ENCODE measurements at regions not wholly inside any gene's neighbourhood (a gene's known extent, or its start where the extent isn't known, plus 50 kb on each side); places are given as distances from the start of the nearest gene placed in this dataset.
"Not testable (repeated sequence)": the region's sequence is repeated elsewhere in the genome, so short reads cannot be mapped to it uniquely, and the experiment has no call there.

DNA sequence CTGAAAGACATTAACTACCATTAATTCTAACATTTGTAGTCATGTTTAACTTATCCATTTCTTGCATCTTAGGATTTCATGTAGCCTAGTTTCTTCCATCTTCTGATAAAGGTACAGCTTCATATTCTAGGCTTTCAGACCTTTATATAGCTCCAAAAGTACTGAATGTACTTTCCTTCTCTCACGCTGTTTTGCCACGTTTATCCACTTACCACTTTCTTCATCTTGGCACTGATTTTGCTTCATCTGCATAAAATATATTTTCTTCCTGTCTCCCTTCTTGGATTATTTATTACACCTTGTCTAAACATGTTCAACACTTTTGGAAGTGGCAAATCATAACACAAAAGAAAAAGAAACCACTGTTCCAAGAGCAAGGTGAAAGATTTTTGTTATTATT is 553.8 kb downstream of the DTWD2 start:
- Mint-ChIP-seq H3K36me3 (ENCODE audit: insufficient read depth) (no peaks in the 10 kb centered on the region), H3K27ac (ENCODE audit: low read depth) (no peak overlapping the region), H3K9me3 (peaks cover 13% of the 10 kb centered on the region), H3K27me3 (no peaks in the 10 kb centered on the region), H3K4me1 (no peaks in the 10 kb centered on the region), H3K4me3 (no peak overlapping the region)
- no peak for DNase-seq (ENCODE audit: low spot score in 2 of 2)
- ATAC-seq (replicated peaks; ENCODE audit: extremely low read depth, poor library complexity, severe bottlenecking), result no peak

- no peak for DNase-seq (ENCODE audit: low spot score in 2 of 2)
- H3K4me3 Mint-ChIP-seq, result no peak overlapping the region
- no peak overlapping the region for H3K27ac Mint-ChIP-seq (ENCODE audit: low read depth)
- peaks cover 19% of the 10 kb centered on the region for H3K9me3 Mint-ChIP-seq
- no peaks in the 10 kb centered on the region for H3K4me1 Mint-ChIP-seq
- ATAC-seq (replicated peaks; ENCODE audit: extremely low read depth, poor library complexity, severe bottlenecking), result no peak
- H3K36me3 Mint-ChIP-seq (ENCODE audit: insufficient read depth), result no peaks in the 10 kb centered on the region
- H3K27me3 Mint-ChIP-seq, result no peaks in the 10 kb centered on the region
Observed at GRCh38 chr5:118430076-118430475, 558.3 kb downstream of the DTWD2 start.

- H3K9me3 Mint-ChIP-seq, result peaks cover 13% of the 10 kb centered on the region
- no peak for ATAC-seq (replicated peaks; ENCODE audit: extremely low read depth, poor library complexity, severe bottlenecking)
- no peaks in the 10 kb centered on the region for H3K27me3 Mint-ChIP-seq
- no peaks in the 10 kb centered on the region for H3K4me1 Mint-ChIP-seq
- no peaks in the 10 kb centered on the region for H3K36me3 Mint-ChIP-seq (ENCODE audit: insufficient read depth)
- no peak overlapping the region for H3K4me3 Mint-ChIP-seq
- no peak overlapping the region for H3K27ac Mint-ChIP-seq (ENCODE audit: low read depth)
- DNase-seq (ENCODE audit: low spot score in 2 of 2), result no peak
Observed at GRCh38 chr5:118407958-118408357, 580.4 kb downstream of the DTWD2 start.

DNA sequence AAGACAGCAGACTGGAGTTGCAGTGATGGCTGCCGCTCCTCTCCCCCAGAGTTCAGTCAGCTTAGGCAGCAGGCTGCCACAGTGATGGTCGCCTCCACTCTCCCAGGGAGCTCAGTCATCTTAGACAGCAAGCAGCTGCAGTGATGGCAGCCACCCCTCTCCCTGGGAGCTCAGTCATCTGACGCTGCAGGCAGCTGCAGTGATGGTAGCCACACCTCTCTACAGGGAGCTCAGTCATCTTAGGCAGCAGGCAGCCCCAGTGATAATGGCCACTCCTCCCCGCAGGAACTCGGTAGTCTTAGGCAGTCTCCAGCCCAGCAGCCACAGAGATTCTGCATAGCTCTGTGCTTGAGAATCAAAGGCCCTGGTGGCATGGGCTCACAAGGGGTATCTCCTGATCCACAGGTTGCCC is 582.7 kb downstream of the DTWD2 start:
- H3K36me3 Mint-ChIP-seq (ENCODE audit: insufficient read depth), result no peaks in the 10 kb centered on the region
- H3K27me3 Mint-ChIP-seq, result no peaks in the 10 kb centered on the region
- DNase-seq (ENCODE audit: low spot score in 2 of 2) (no peak), ATAC-seq (replicated peaks; ENCODE audit: extremely low read depth, poor library complexity, severe bottlenecking) (no peak)
- H3K27ac Mint-ChIP-seq (ENCODE audit: low read depth), result no peak overlapping the region
- no peaks in the 10 kb centered on the region for H3K4me1 Mint-ChIP-seq
- no peak overlapping the region for H3K4me3 Mint-ChIP-seq
- peaks cover 7% of the 10 kb centered on the region for H3K9me3 Mint-ChIP-seq

DNA sequence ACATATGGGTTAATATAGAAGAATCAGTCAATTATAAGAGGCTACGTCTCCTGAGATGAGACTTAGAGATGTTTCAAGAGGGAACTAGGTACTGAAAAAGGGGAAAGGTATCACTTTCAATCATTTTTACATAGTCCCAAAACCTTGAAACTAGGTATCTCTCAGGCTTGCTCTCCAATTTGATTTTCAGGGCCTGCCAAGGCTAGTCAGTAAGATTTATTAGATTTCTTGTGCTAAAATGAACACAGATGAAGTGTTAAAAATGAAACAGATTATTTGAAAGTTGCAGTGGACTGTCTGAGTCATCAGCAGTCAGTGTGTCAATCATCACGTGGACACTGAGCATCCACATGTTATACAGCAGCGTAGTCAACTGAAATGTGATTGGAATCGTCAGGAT is 591.1 kb downstream of the DTWD2 start:
- Mint-ChIP-seq H3K9me3 (peaks cover 4% of the 10 kb centered on the region), H3K4me3 (no peak overlapping the region), H3K27ac (ENCODE audit: low read depth) (no peak overlapping the region), H3K36me3 (ENCODE audit: insufficient read depth) (no peaks in the 10 kb centered on the region), H3K4me1 (no peaks in the 10 kb centered on the region), H3K27me3 (no peaks in the 10 kb centered on the region)
- no peak for DNase-seq (ENCODE audit: low spot score in 2 of 2)
- no peak for ATAC-seq (replicated peaks; ENCODE audit: extremely low read depth, poor library complexity, severe bottlenecking)

- H3K9me3 Mint-ChIP-seq, result peaks cover 4% of the 10 kb centered on the region
- H3K27me3 Mint-ChIP-seq, result no peaks in the 10 kb centered on the region
- no peak overlapping the region for H3K27ac Mint-ChIP-seq (ENCODE audit: low read depth)
Observed at GRCh38 chr5:118392491-118392890, 595.9 kb downstream of the DTWD2 start.

GRCh38 chr5:118382931-118383330 is 605.4 kb downstream of the DTWD2 start:
- not testable (repeated sequence) for DNase-seq (ENCODE audit: low spot score in 2 of 2); H3K4me3 Mint-ChIP-seq; ATAC-seq (replicated peaks; ENCODE audit: extremely low read depth, poor library complexity, severe bottlenecking); H3K4me1 Mint-ChIP-seq; H3K27me3 Mint-ChIP-seq; H3K36me3 Mint-ChIP-seq (ENCODE audit: insufficient read depth); H3K27ac Mint-ChIP-seq (ENCODE audit: low read depth)
- H3K9me3 Mint-ChIP-seq, result peaks cover 21% of the 10 kb centered on the region

More at GRCh38 chr5:118392491-118392890, 595.9 kb downstream of the DTWD2 start:
- no peaks in the 10 kb centered on the region for H3K4me1 Mint-ChIP-seq
- ATAC-seq (replicated peaks; ENCODE audit: extremely low read depth, poor library complexity, severe bottlenecking), result no peak
- no peak overlapping the region for H3K4me3 Mint-ChIP-seq
- no peak for DNase-seq (ENCODE audit: low spot score in 2 of 2)
- H3K36me3 Mint-ChIP-seq (ENCODE audit: insufficient read depth), result no peaks in the 10 kb centered on the region

- no peaks in the 10 kb centered on the region for H3K4me1 Mint-ChIP-seq
- ATAC-seq (replicated peaks; ENCODE audit: extremely low read depth, poor library complexity, severe bottlenecking), result no peak
- no peak for DNase-seq (ENCODE audit: low spot score in 2 of 2)
- H3K36me3 Mint-ChIP-seq (ENCODE audit: insufficient read depth), result no peaks in the 10 kb centered on the region
- no peak overlapping the region for H3K4me3 Mint-ChIP-seq
- H3K27ac Mint-ChIP-seq (ENCODE audit: low read depth), result no peak overlapping the region
- H3K9me3 Mint-ChIP-seq, result peaks cover 26% of the 10 kb centered on the region
- no peaks in the 10 kb centered on the region for H3K27me3 Mint-ChIP-seq
Observed at GRCh38 chr5:118379470-118379869, 608.9 kb downstream of the DTWD2 start.

DNA sequence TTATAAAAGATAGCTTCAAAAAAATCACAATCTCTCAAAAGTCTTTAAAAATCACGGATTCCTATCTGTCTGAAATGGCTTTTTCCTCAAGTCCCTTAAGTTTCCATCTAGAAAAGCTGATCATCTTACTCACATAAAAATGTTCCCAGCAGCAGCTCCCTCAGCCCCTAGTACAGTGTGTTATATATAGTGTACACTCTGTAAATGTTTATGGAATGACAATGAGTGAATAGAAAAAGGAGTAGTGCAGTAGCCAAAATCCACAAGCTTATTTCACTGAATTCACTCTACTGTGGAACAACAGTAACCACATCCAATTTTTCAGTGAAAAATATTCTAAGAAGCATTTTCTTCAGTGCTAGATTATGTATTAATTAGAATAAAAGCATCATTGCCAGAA is 609.4 kb downstream of the DTWD2 start:
- ATAC-seq (replicated peaks; ENCODE audit: extremely low read depth, poor library complexity, severe bottlenecking) (no peak), DNase-seq (ENCODE audit: low spot score in 2 of 2) (no peak)
- Mint-ChIP-seq H3K27ac (ENCODE audit: low read depth) (no peak overlapping the region), H3K4me3 (no peak overlapping the region), H3K9me3 (peaks cover 21% of the 10 kb centered on the region), H3K36me3 (ENCODE audit: insufficient read depth) (no peaks in the 10 kb centered on the region), H3K4me1 (no peaks in the 10 kb centered on the region), H3K27me3 (no peaks in the 10 kb centered on the region)

GRCh38 chr5:118377420-118377819 is 610.9 kb downstream of the DTWD2 start:
- ATAC-seq (replicated peaks; ENCODE audit: extremely low read depth, poor library complexity, severe bottlenecking), result no peak
- no peak for DNase-seq (ENCODE audit: low spot score in 2 of 2)
- Mint-ChIP-seq H3K4me1 (no peaks in the 10 kb centered on the region), H3K4me3 (no peak overlapping the region), H3K36me3 (ENCODE audit: insufficient read depth) (no peaks in the 10 kb centered on the region), H3K9me3 (peaks cover 20% of the 10 kb centered on the region), H3K27ac (ENCODE audit: low read depth) (no peak overlapping the region), H3K27me3 (no peaks in the 10 kb centered on the region)

DNA sequence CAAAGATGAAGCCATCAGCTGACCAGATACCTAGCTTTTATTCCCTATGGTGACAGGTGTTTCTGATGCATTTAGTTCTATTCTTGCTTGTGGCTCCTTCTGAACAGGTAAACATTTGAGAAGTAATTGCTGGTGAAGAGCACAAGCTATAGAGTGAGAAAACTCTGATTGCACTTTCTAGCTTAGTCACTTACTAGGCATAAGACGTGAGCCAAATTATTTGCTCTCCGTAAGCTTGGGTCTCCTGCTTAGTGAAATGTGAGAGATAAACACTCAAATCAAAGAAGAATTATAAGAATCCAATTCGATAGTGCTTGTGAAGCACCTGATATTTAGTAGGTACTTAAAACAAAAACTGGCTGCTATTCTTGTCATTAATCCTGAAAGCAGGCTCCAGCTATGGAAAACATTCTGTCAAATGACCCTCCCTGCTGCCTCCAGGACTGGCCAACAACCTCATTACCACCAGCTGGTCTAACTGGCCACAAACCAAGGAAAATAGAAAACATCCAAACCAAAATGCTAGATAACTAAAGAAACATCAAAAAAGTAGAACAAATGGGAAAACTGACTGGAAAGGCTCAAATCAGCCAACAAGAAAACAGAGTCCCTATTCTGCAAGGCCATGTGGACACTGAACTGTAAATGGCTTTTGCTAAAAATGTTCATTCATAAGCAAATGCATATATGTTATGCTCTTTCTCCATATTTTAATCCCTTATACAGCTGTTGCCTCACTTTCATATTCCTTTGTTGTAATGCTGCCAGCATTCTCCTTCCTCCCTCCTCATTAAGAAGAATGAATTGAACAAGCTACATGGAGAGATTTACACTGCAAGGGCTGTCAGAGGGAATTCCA is 616.1 kb downstream of the DTWD2 start:
- ATAC-seq (replicated peaks; ENCODE audit: extremely low read depth, poor library complexity, severe bottlenecking) (no peak), DNase-seq (ENCODE audit: low spot score in 2 of 2) (no peak)
- Mint-ChIP-seq H3K4me1 (no peaks in the 10 kb centered on the region), H3K36me3 (ENCODE audit: insufficient read depth) (no peaks in the 10 kb centered on the region), H3K4me3 (no peak overlapping the region), H3K9me3 (peaks cover 8% of the 10 kb centered on the region), H3K27ac (ENCODE audit: low read depth) (no peak overlapping the region), H3K27me3 (no peaks in the 10 kb centered on the region)

- H3K4me3 Mint-ChIP-seq, result no peak overlapping the region
- peaks cover 2% of the 10 kb centered on the region for H3K36me3 Mint-ChIP-seq (ENCODE audit: insufficient read depth)
- H3K4me1 Mint-ChIP-seq, result no peaks in the 10 kb centered on the region
- no peaks in the 10 kb centered on the region for H3K27me3 Mint-ChIP-seq
- no peak for ATAC-seq (replicated peaks; ENCODE audit: extremely low read depth, poor library complexity, severe bottlenecking)
- H3K27ac Mint-ChIP-seq (ENCODE audit: low read depth), result no peak overlapping the region
- peaks cover 6% of the 10 kb centered on the region for H3K9me3 Mint-ChIP-seq
- DNase-seq (ENCODE audit: low spot score in 2 of 2), result no peak
Observed at GRCh38 chr5:118366429-118366828, 621.9 kb downstream of the DTWD2 start.

DNA sequence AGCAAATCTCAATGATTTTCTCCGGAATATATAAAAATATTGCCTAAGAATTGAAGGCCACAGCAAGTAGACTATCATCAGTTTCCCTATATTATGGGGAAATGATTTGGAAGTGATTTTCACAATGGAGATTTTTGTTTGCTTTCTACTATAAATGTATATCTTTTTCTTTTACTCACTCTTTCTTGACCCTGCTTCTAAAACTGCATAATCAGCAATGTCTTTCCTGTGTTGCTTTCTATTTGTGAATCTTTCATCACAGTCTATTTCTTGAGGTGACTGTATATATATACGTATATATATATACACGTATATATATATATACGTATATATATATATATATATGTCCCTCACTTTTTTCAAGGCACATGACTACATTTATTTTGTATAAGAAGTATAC is 622.6 kb downstream of the DTWD2 start:
- Mint-ChIP-seq H3K27me3 (no peaks in the 10 kb centered on the region), H3K9me3 (peaks cover 6% of the 10 kb centered on the region), H3K4me3 (no peak overlapping the region), H3K27ac (ENCODE audit: low read depth) (no peak overlapping the region), H3K4me1 (no peaks in the 10 kb centered on the region), H3K36me3 (ENCODE audit: insufficient read depth) (peaks cover 2% of the 10 kb centered on the region)
- DNase-seq (ENCODE audit: low spot score in 2 of 2), result no peak
- no peak for ATAC-seq (replicated peaks; ENCODE audit: extremely low read depth, poor library complexity, severe bottlenecking)
